Jurkat, Clone E6-1 (cell line): ENCODE measurements at regions not wholly inside any gene's neighbourhood (a gene's known extent, or its start where the extent isn't known, plus 50 kb on each side); places are given as distances from the start of the nearest gene placed in this dataset.

Experiments
- DNase-seq: peaks from one replicate; pipeline ENCODE4 v3.0.0-alpha.2; 2011; ENCODE audit warnings: low read depth, low spot score
- H3K4me3 ChIP-seq: 2 replicates; pipeline ENCODE4 v1.5.1; 2011; ENCODE audit warnings: mild to moderate bottlenecking, low read length, control low read depth, moderate library complexity

- no peak for DNase-seq
- H3K4me3 ChIP-seq = no peak overlapping the region
Measured at GRCh38 chr20:52564594-52564993, 373.0 kb upstream of the ZFP64 start.

- no peak for DNase-seq
Measured at GRCh38 chr20:52552181-52552872, 360.7 kb upstream of the ZFP64 start.

GRCh38 chr20:52542131-52542530 is 350.6 kb upstream of the ZFP64 start:
- H3K4me3 ChIP-seq = no peak overlapping the region
- no peak for DNase-seq

More at GRCh38 chr20:52552181-52552872, 360.7 kb upstream of the ZFP64 start:
- H3K4me3 ChIP-seq = no peak overlapping the region

GRCh38 chr20:52540509-52540908 is 348.9 kb upstream of the ZFP64 start:
- DNase-seq = no peak
- no peak overlapping the region for H3K4me3 ChIP-seq

- DNase-seq = peak; percentile 11
Measured at GRCh38 chr20:52539891-52540290, 348.3 kb upstream of the ZFP64 start.

GRCh38 chr20:52536841-52537400 is 345.3 kb upstream of the ZFP64 start:
- no peak for DNase-seq
- H3K4me3 ChIP-seq = no peak overlapping the region

More at GRCh38 chr20:52539891-52540290, 348.3 kb upstream of the ZFP64 start:
- no peak overlapping the region for H3K4me3 ChIP-seq

- no peak overlapping the region for H3K4me3 ChIP-seq
- DNase-seq = no peak
Measured at GRCh38 chr20:52536040-52536439, 344.5 kb upstream of the ZFP64 start.

- no peak overlapping the region for H3K4me3 ChIP-seq
- DNase-seq = no peak
Measured at GRCh38 chr20:52534616-52535015, 343.0 kb upstream of the ZFP64 start.

- no peak overlapping the region for H3K4me3 ChIP-seq
- DNase-seq = no peak
Measured at GRCh38 chr20:52533401-52533800, 341.8 kb upstream of the ZFP64 start.

GRCh38 chr20:52532674-52533073 is 341.1 kb upstream of the ZFP64 start:
- no peak for DNase-seq
- no peak overlapping the region for H3K4me3 ChIP-seq

- H3K4me3 ChIP-seq = no peak overlapping the region
- no peak for DNase-seq
Measured at GRCh38 chr20:52530571-52530970, 339.0 kb upstream of the ZFP64 start.

GRCh38 chr20:52529826-52530225 is 338.2 kb upstream of the ZFP64 start:
- DNase-seq = no peak
- H3K4me3 ChIP-seq = no peak overlapping the region

GRCh38 chr20:52524861-52525260 is 333.3 kb upstream of the ZFP64 start:
- DNase-seq = no peak
- no peak overlapping the region for H3K4me3 ChIP-seq

- H3K4me3 ChIP-seq = no peak overlapping the region
- no peak for DNase-seq
Measured at GRCh38 chr20:52518735-52519134, 327.2 kb upstream of the ZFP64 start.

GRCh38 chr20:52515877-52516276 is 324.3 kb upstream of the ZFP64 start:
- no peak overlapping the region for H3K4me3 ChIP-seq
- no peak for DNase-seq

- no peak for DNase-seq
- no peak overlapping the region for H3K4me3 ChIP-seq
Measured at GRCh38 chr20:52500157-52500556, 308.6 kb upstream of the ZFP64 start.

GRCh38 chr20:52497731-52498130 is 306.2 kb upstream of the ZFP64 start:
- DNase-seq = no peak
- no peak overlapping the region for H3K4me3 ChIP-seq

- H3K4me3 ChIP-seq = no peak overlapping the region
- no peak for DNase-seq
Measured at GRCh38 chr20:52496191-52496590, 304.6 kb upstream of the ZFP64 start.

GRCh38 chr20:52494244-52494643 is 302.7 kb upstream of the ZFP64 start:
- no peak overlapping the region for H3K4me3 ChIP-seq
- no peak for DNase-seq

GRCh38 chr20:52493171-52493721 is 301.7 kb upstream of the ZFP64 start:
- no peak overlapping the region for H3K4me3 ChIP-seq
- peak; percentile 0 for DNase-seq
